SK-N-SH (cell line): ENCODE measurements at regions not wholly inside any gene's neighbourhood (a gene's known extent, or its start where the extent isn't known, plus 50 kb on each side); places are given as distances from the start of the nearest gene placed in this dataset.

Experiments used
- CTCF ChIA-PET: fragments of 300-600, 350-600 bp; formaldehyde crosslinking; extraction: SDS; loops from one replicate; lab custom pipeline; 2021; lab: Yijun Ruan, JAX
- POLR2A ChIA-PET: fragments of 350-600 bp; sonication (Branson Sonifier 250); formaldehyde crosslinking; extraction: SDS; loops from one replicate; lab custom pipeline; 2020; ENCODE audit warnings: antibody characterized with exemption, inconsistent platforms; lab: Yijun Ruan, JAX
- DNase-seq: peaks from one replicate; pipeline ENCODE4 v3.0.0; 2012
- H2AFZ ChIP-seq: fragments of 200-600 bp; sonication (generic); 2 replicates; pipeline ENCODE4 v1.8.1; 2016; ENCODE audit warnings: antibody characterized with exemption, mild to moderate bottlenecking, low read depth
- H3F3A ChIP-seq: fragments of 200-600 bp; sonication (generic); replicated peaks from 2 replicates; pipeline ENCODE3; 2016; ENCODE audit warnings: antibody characterized with exemption, mild to moderate bottlenecking; ENCODE audit not compliant: insufficient read depth
- H3K27ac ChIP-seq, 2 experiments: fragments of 200-500 bp in 1 of 2; fragments of 200-600 bp in 1 of 2; sonication (Bioruptor generic) in 1 of 2; sonication (generic), shearing (Covaris generic) in 1 of 2; 2 replicates each; pipeline versions ENCODE4 v1.5.1 to v1.6.1; 2014 to 2016; ENCODE audit warnings: low read depth in 2 of 2, inconsistent platforms in 1 of 2, low read length in 1 of 2, mild to moderate bottlenecking in 1 of 2, mixed read lengths in 1 of 2
- H3K27me3 ChIP-seq: fragments of 200-600 bp; sonication (generic), shearing (Covaris generic); 2 replicates; pipeline ENCODE4 v1.6.1; 2016; ENCODE audit warnings: mixed run types; ENCODE audit not compliant: insufficient read depth
- H3K36me3 ChIP-seq, 2 experiments: fragments of 200-500 bp in 1 of 2; fragments of 200-600 bp in 1 of 2; sonication (Bioruptor generic) in 1 of 2; sonication (generic) in 1 of 2; replicated peaks in 1 of 2; 2 replicates each; pipeline versions ENCODE3 to v1.5.1; 2014 to 2016; ENCODE audit warnings: low read length in 1 of 2, mild to moderate bottlenecking in 1 of 2; ENCODE audit not compliant: insufficient read depth in 2 of 2, control insufficient read depth in 1 of 2
- H3K4me1 ChIP-seq, 2 experiments: fragments of 200-500 bp in 1 of 2; fragments of 200-600 bp in 1 of 2; sonication (Bioruptor generic) in 1 of 2; sonication (generic), shearing (Covaris generic) in 1 of 2; 2 replicates each; pipeline versions ENCODE4 v1.5.1 to v1.6.1; 2014 to 2016; ENCODE audit warnings: low read depth in 1 of 2, low read length in 1 of 2, mixed run types in 1 of 2; ENCODE audit not compliant: insufficient read depth in 2 of 2, control insufficient read depth in 1 of 2
- H3K4me2 ChIP-seq: fragments of 200-600 bp; sonication (generic), shearing (Covaris generic); 2 replicates; pipeline ENCODE4 v1.6.1; 2017; ENCODE audit warnings: mixed run types
- H3K4me3 ChIP-seq, 2 experiments: fragments of 200-500 bp in 1 of 2; fragments of 200-600 bp in 1 of 2; sonication (Bioruptor generic) in 1 of 2; sonication (generic), shearing (Covaris generic) in 1 of 2; 2 replicates each; pipeline versions ENCODE4 v1.5.1 to v1.8.1; 2014 to 2016; ENCODE audit warnings: low read depth in 2 of 2, inconsistent platforms in 1 of 2, low read length in 1 of 2, mild to moderate bottlenecking in 1 of 2, mixed read lengths in 1 of 2, moderate library complexity in 1 of 2
- H3K79me2 ChIP-seq: fragments of 200-600 bp; sonication (generic); 2 replicates; pipeline ENCODE4 v1.8.1; 2017; ENCODE audit warnings: mild to moderate bottlenecking; ENCODE audit not compliant: insufficient read depth
- H3K9ac ChIP-seq: fragments of 200-600 bp; sonication (generic); 2 replicates; pipeline ENCODE4 v1.6.1; 2017; ENCODE audit warnings: mixed run types
- H3K9me2 ChIP-seq: fragments of 200-600 bp; sonication (generic); 2 replicates; pipeline ENCODE4 v1.6.1; 2017; ENCODE audit warnings: mixed run types
- H3K9me3 ChIP-seq: fragments of 200-600 bp; sonication (generic); 2 replicates; pipeline ENCODE4 v1.6.1; 2017; ENCODE audit warnings: mixed run types, mild to moderate bottlenecking, moderate library complexity
- H4K20me1 ChIP-seq: fragments of 200-600 bp; sonication (generic); 2 replicates; pipeline ENCODE4 v1.6.1; 2017; ENCODE audit warnings: mild to moderate bottlenecking, mixed run types; ENCODE audit not compliant: insufficient read depth
- CHD2 ChIP-seq: fragments of 150-350 bp; IDR thresholded peaks from 2 replicates; pipeline ENCODE4 v1.6.1; 2018; ENCODE audit warnings: low read length; ENCODE audit not compliant: partially characterized antibody
- CTCF ChIP-seq: fragments of 200-600 bp; sonication (generic); IDR thresholded peaks from 2 replicates; pipeline ENCODE4 v1.6.1; 2017; ENCODE audit warnings: antibody characterized with exemption, mild to moderate bottlenecking, moderate library complexity
- EP300 ChIP-seq, 2 experiments: IDR thresholded peaks; 2 replicates each; pipeline versions ENCODE4 v1.4.0 to v1.6.1; 2012; ENCODE audit warnings: borderline replicate concordance in 1 of 2, low read depth in 1 of 2, low read length in 1 of 2
- EZH2phosphoT487 ChIP-seq: fragments of 200-600 bp; sonication (generic); IDR thresholded peaks from 2 replicates; pipeline ENCODE4 v1.6.1; 2017; ENCODE audit warnings: low read depth, mixed run types, mild to moderate bottlenecking, antibody characterized with exemption, moderate library complexity, borderline replicate concordance
- FOSL2 ChIP-seq: IDR thresholded peaks from 2 replicates; pipeline ENCODE4 v1.4.0; 2012; ENCODE audit warnings: low read depth, mild to moderate bottlenecking, moderate library complexity, borderline replicate concordance
- GABPA ChIP-seq: IDR thresholded peaks from 2 replicates; pipeline ENCODE4 v1.4.0; 2012; ENCODE audit warnings: low read depth, mild to moderate bottlenecking
- GATA2 ChIP-seq: sonication (generic); formaldehyde crosslinking; IDR thresholded peaks from 2 replicates; pipeline ENCODE4 v1.5.0; 2020; ENCODE audit warnings: mild to moderate bottlenecking, missing genetic modification reagents
- IRF3 ChIP-seq: fragments of 150-350 bp; IDR thresholded peaks from 2 replicates; pipeline ENCODE4 v1.6.1; 2016; ENCODE audit warnings: mild to moderate bottlenecking, low read depth, low read length
- MAX ChIP-seq: IDR thresholded peaks from 2 replicates; pipeline ENCODE4 v1.4.0; 2012; ENCODE audit warnings: low read depth
- MXI1 ChIP-seq: IDR thresholded peaks from 2 replicates; pipeline ENCODE4 v1.6.1; 2012; ENCODE audit warnings: mild to moderate bottlenecking, low read depth, low read length, improper control_type of control experiment
- NRF1 ChIP-seq: IDR thresholded peaks from 2 replicates; pipeline ENCODE4 v1.6.1; 2012; ENCODE audit warnings: low read depth, mild to moderate bottlenecking, low read length
- RCOR1 ChIP-seq: fragments of 150-350 bp; IDR thresholded peaks from 2 replicates; pipeline ENCODE4 v1.6.1; 2017; ENCODE audit warnings: antibody characterized with exemption, low read length
- RXRA ChIP-seq: IDR thresholded peaks from 2 replicates; pipeline ENCODE4 v1.4.0; 2012; ENCODE audit warnings: low read depth, mild to moderate bottlenecking, borderline replicate concordance
- TAF1 ChIP-seq: IDR thresholded peaks from 2 replicates; pipeline ENCODE4 v1.6.1; 2012; ENCODE audit warnings: low read depth, mild to moderate bottlenecking, low read length, moderate library complexity, borderline replicate concordance
- TCF12 ChIP-seq: IDR thresholded peaks from 2 replicates; pipeline ENCODE4 v1.4.0; 2012
- USF1 ChIP-seq: IDR thresholded peaks from 2 replicates; pipeline ENCODE4 v1.4.0; 2012; ENCODE audit warnings: low read depth, borderline replicate concordance
- WGBS: methylation state at CpG from one replicate; pipeline ENCODE4 v1.1.6; 2017; ENCODE audit warnings: low lambda C conversion rate; 5-methylcytosine and 5-hydroxymethylcytosine counted together

- Histone ChIP-seq H3K79me2 (peaks cover 3% of the 10 kb centered on the region; the same call in 1 of the 2 replicates), H4K20me1 (no peaks in the 10 kb centered on the region), H3K4me2 (peak overlapping the region; percentile 61), H3K4me3 (0 out of 4 replicates have a peak overlapping the region, but pooled peaks of 1 of the 2 experiments have one; percentile 15), H3K9me2 (no peaks in the 10 kb centered on the region), H3K4me1 (peaks cover 10 to 44% of the 10 kb centered on the region in 2 experiments), H3K9me3 (no peaks in the 10 kb centered on the region), H3F3A (peaks cover 57% of the 10 kb centered on the region), H3K9ac (peak overlapping the region; percentile 62; the same call in 1 of the 2 replicates), H3K27ac (peak overlapping the region; percentile 78 to 96), H3K36me3 (no peaks in the 10 kb centered on the region), H2AFZ (no peak overlapping the region), H3K27me3 (no peaks in the 10 kb centered on the region)
- TF ChIP-seq IRF3 = no peak
- no peak for DNase-seq
- ChIA-PET POLR2A (no interaction called here), CTCF (no interaction called here)
- 45% methylated on average over 1 of the region's 1 CpG for WGBS
These were observed 68.1 kb downstream of the BTG1 start for GRCh38 chr12:92077530-92077929.

- peaks cover 10 to 44% of the 10 kb centered on the region in 2 experiments for H3K4me1 ChIP-seq
- ChIA-PET POLR2A (no interaction called here), CTCF (no interaction called here)
- peaks cover 53% of the 10 kb centered on the region for H3F3A ChIP-seq
- peak overlapping the region; percentile 65 to 96; a peak in 3 of 4 replicates for H3K27ac ChIP-seq
- peak overlapping the region; percentile 19; the same call in 1 of the 2 replicates for H3K9ac ChIP-seq
- peak overlapping the region; percentile 21; the same call in 1 of the 2 replicates for H3K4me2 ChIP-seq
- H3K4me3 ChIP-seq = no peak overlapping the region
- DNase-seq = no peak
- H3K9me3 ChIP-seq = no peaks in the 10 kb centered on the region
- H3K79me2 ChIP-seq = peaks cover 3% of the 10 kb centered on the region; the same call in 1 of the 2 replicates
- no peaks in the 10 kb centered on the region for H3K27me3 ChIP-seq
- no peaks in the 10 kb centered on the region for H3K9me2 ChIP-seq
- H4K20me1 ChIP-seq = no peaks in the 10 kb centered on the region
- TF ChIP-seq GATA2 (CRISPR knock-in tag) = no peak
- TF ChIP-seq RXRA = 0 out of 2 replicates have a peak, but pooled peaks have one; percentile 4
- peak overlapping the region; percentile 23; the same call in 1 of the 2 replicates for H2AFZ ChIP-seq
- no peaks in the 10 kb centered on the region for H3K36me3 ChIP-seq
These were observed 69.5 kb downstream of the BTG1 start for GRCh38 chr12:92076101-92076500.

GRCh38 chr12:92075425-92075914 lies 70.2 kb downstream of the BTG1 start:
- Histone ChIP-seq H3K79me2 (peaks cover 3% of the 10 kb centered on the region; the same call in 1 of the 2 replicates), H3K36me3 (no peaks in the 10 kb centered on the region), H3F3A (peaks cover 47% of the 10 kb centered on the region), H3K4me3 (no peak overlapping the region), H3K9me3 (no peaks in the 10 kb centered on the region), H3K4me2 (peak overlapping the region; percentile 21; the same call in 1 of the 2 replicates), H3K9ac (peak overlapping the region; percentile 19; the same call in 1 of the 2 replicates), H2AFZ (peak overlapping the region; percentile 23; the same call in 1 of the 2 replicates), H3K9me2 (no peaks in the 10 kb centered on the region), H4K20me1 (no peaks in the 10 kb centered on the region), H3K27ac (peak overlapping the region; percentile 65 to 96; a peak in 3 of 4 replicates), H3K4me1 (peaks cover 10 to 44% of the 10 kb centered on the region in 2 experiments), H3K27me3 (no peaks in the 10 kb centered on the region)
- WGBS = 65% methylated on average over 2 of the region's 2 CpGs
- DNase-seq = no peak
- CTCF ChIA-PET = interaction anchor here (0.6 kb wide), 1 partner anchor 931 kb away, joined by 3 read pairs; no protein-coding TSS in a partner anchor
- POLR2A ChIA-PET = no interaction called here
- TF ChIP-seq GATA2 (CRISPR knock-in tag) (no peak), CTCF (no peak), MXI1 (0 out of 2 replicates have a peak, but pooled peaks have one; percentile 34), EZH2phosphoT487 (no peak), EP300 (IDR thresholded peaks at IDR 0.05; ENCODE audit: borderline replicate concordance in 1 of 2, low read depth in 1 of 2, low read length in 1 of 2) (no peak), TAF1 (no peak), FOSL2 (0 out of 2 replicates have a peak, but pooled peaks have one; percentile 21), USF1 (no peak), NRF1 (no peak), TCF12 (peak; percentile 13; the same call in 1 of the 2 replicates), GABPA (no peak), RCOR1 (no peak), CHD2 (no peak), MAX (0 out of 2 replicates have a peak, but pooled peaks have one; percentile 13)
